HG03280 (cell line): ENCODE measurements at regions not wholly inside any gene's neighbourhood (a gene's known extent, or its start where the extent isn't known, plus 50 kb on each side); places are given as distances from the start of the nearest gene placed in this dataset.
A peak's percentile ranks its signal among the peaks of the same experiment; 100 is the strongest.

Experiments
- ATAC-seq: cut with Tn5 transposase; IDR thresholded peaks from one replicate; pipeline ENCODE4 v1.9.1; 2021; ENCODE audit warnings: mild to moderate bottlenecking, moderate library complexity; ENCODE audit not compliant: unreplicated experiment

- no peak for ATAC-seq
These were observed 257.8 kb downstream of the NR2F1-AS1 start for GRCh38 chr5:93322974-93323860.

- ATAC-seq, result no peak
These were observed 260.0 kb downstream of the NR2F1-AS1 start for GRCh38 chr5:93320920-93321445.

- ATAC-seq, result no peak
These were observed 267.3 kb downstream of the NR2F1-AS1 start for GRCh38 chr5:93313672-93314071.

- ATAC-seq, result no peak
These were observed 269.1 kb downstream of the NR2F1-AS1 start for GRCh38 chr5:93311881-93312280.

- ATAC-seq, result no peak
These were observed 273.5 kb downstream of the NR2F1-AS1 start for GRCh38 chr5:93307557-93307956.

GRCh38 chr5:93305984-93306383 is 275.0 kb downstream of the NR2F1-AS1 start:
- ATAC-seq, result no peak

- ATAC-seq, result no peak
These were observed 276.4 kb downstream of the NR2F1-AS1 start for GRCh38 chr5:93304456-93305250.

- no peak for ATAC-seq
These were observed 277.7 kb downstream of the NR2F1-AS1 start for GRCh38 chr5:93303291-93303691.

GRCh38 chr5:93302711-93303110 is 278.3 kb downstream of the NR2F1-AS1 start:
- ATAC-seq, result no peak

GRCh38 chr5:93300945-93301344 is 280.1 kb downstream of the NR2F1-AS1 start:
- ATAC-seq, result no peak

- ATAC-seq, result no peak
These were observed 280.6 kb downstream of the NR2F1-AS1 start for GRCh38 chr5:93300309-93300923.

GRCh38 chr5:93299681-93300308 is 281.2 kb downstream of the NR2F1-AS1 start:
- no peak for ATAC-seq

GRCh38 chr5:93297116-93297515 is 283.9 kb downstream of the NR2F1-AS1 start:
- no peak for ATAC-seq

- ATAC-seq, result peak; percentile 61
These were observed 284.7 kb downstream of the NR2F1-AS1 start for GRCh38 chr5:93296338-93296737.

GRCh38 chr5:93294996-93295395 is 286.0 kb downstream of the NR2F1-AS1 start:
- no peak for ATAC-seq

GRCh38 chr5:93294199-93294598 is 286.8 kb downstream of the NR2F1-AS1 start:
- no peak for ATAC-seq

- no peak for ATAC-seq
These were observed 291.1 kb downstream of the NR2F1-AS1 start for GRCh38 chr5:93289942-93290341.

- no peak for ATAC-seq
These were observed 295.6 kb downstream of the NR2F1-AS1 start for GRCh38 chr5:93285461-93285860.

- ATAC-seq, result no peak
These were observed 298.8 kb downstream of the NR2F1-AS1 start for GRCh38 chr5:93281980-93282772.

GRCh38 chr5:93280518-93280917 is 300.5 kb downstream of the NR2F1-AS1 start:
- no peak for ATAC-seq
